ENCODE measurements at regions not wholly inside any gene's neighbourhood (a gene's known extent, or its start where the extent isn't known, plus 50 kb on each side); places are given as distances from the start of the nearest gene placed in this dataset.

DNA sequence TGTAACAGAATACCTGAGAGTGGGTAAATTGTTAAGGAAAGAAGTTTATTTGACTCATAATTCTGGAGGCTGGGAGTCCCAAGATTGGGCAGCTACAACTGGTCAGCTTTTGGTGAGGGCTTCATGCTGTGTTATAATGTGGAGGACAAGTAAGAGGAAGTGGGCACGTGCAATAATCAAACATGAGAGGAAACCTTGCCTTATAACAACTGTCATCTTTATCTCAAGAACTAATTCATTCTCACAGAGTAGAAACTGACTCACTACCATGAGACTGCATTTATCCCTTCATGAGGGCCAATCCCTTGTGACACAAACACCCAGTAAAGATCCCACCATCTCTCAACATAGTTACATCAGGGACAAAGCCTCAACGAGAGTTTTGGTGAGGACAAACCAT, 318.1 kb upstream of the NT5C1B start:
- no peak for DNase-seq (ENCODE audit: low read depth)
- no peak overlapping the region for H3K4me3 ChIP-seq (ENCODE audit: low read length)
- TF ChIP-seq CTCF (conservative IDR thresholded peaks at IDR 0.05; ENCODE audit: low read depth, low read length), result no peak

GRCh38 chr2:18903750-18904149, 314.4 kb upstream of the NT5C1B start:
- TF ChIP-seq CTCF (conservative IDR thresholded peaks at IDR 0.05; ENCODE audit: low read depth, low read length), result no peak
- DNase-seq (ENCODE audit: low read depth), result no peak
- H3K4me3 ChIP-seq (ENCODE audit: low read length), result no peak overlapping the region

- no peak overlapping the region for H3K4me3 ChIP-seq (ENCODE audit: low read length)
- no peak for DNase-seq (ENCODE audit: low read depth)
- no peak for TF ChIP-seq CTCF (conservative IDR thresholded peaks at IDR 0.05; ENCODE audit: low read depth, low read length)
Observed at GRCh38 chr2:18901242-18901641, 311.9 kb upstream of the NT5C1B start.

GRCh38 chr2:18900691-18901141, 311.3 kb upstream of the NT5C1B start:
- DNase-seq (ENCODE audit: low read depth), result no peak
- no peak for TF ChIP-seq CTCF (conservative IDR thresholded peaks at IDR 0.05; ENCODE audit: low read depth, low read length)
- H3K4me3 ChIP-seq (ENCODE audit: low read length), result no peak overlapping the region

- no peak for DNase-seq (ENCODE audit: low read depth)
- H3K4me3 ChIP-seq (ENCODE audit: low read length), result no peak overlapping the region
- no peak for TF ChIP-seq CTCF (conservative IDR thresholded peaks at IDR 0.05; ENCODE audit: low read depth, low read length)
Observed at GRCh38 chr2:18899725-18900124, 310.4 kb upstream of the NT5C1B start.

- no peak overlapping the region for H3K4me3 ChIP-seq (ENCODE audit: low read length)
- DNase-seq (ENCODE audit: low read depth), result no peak
- TF ChIP-seq CTCF (conservative IDR thresholded peaks at IDR 0.05; ENCODE audit: low read depth, low read length), result no peak
Observed at GRCh38 chr2:18898271-18898670, 308.9 kb upstream of the NT5C1B start.

- TF ChIP-seq CTCF (conservative IDR thresholded peaks at IDR 0.05; ENCODE audit: low read depth, low read length), result no peak
- no peak for DNase-seq (ENCODE audit: low read depth)
- H3K4me3 ChIP-seq (ENCODE audit: low read length), result no peak overlapping the region
Observed at GRCh38 chr2:18896125-18896764, 306.9 kb upstream of the NT5C1B start.

Data from retinal pigment epithelial cell (primary cell).